Astrocyte of the cerebellum (primary cell): ENCODE measurements at regions not wholly inside any gene's neighbourhood (a gene's known extent, or its start where the extent isn't known, plus 50 kb on each side); places are given as distances from the start of the nearest gene placed in this dataset.

Experiments
- DNase-seq: peaks from one replicate; pipeline ENCODE4 v3.0.0-alpha.2; 2011; ENCODE audit warnings: low read depth
- H3K4me3 ChIP-seq: 2 replicates; pipeline ENCODE4 v1.5.1; 2011; ENCODE audit warnings: mild to moderate bottlenecking, low read depth, low read length, moderate library complexity
- CTCF ChIP-seq: IDR thresholded peaks from 2 replicates; pipeline ENCODE4 v1.5.1; 2012; ENCODE audit warnings: low read length, low read depth, moderate library complexity, mild to moderate bottlenecking; ENCODE audit errors: missing control alignments
- in situ Hi-C: cut with HindIII; loops from 2 replicates; pipeline ENCODE4 v1.10.0; 2017; ENCODE audit warnings: low sequenced_read_pairs

GRCh38 chr2:121101093-121101715, 183.8 kb downstream of the TFCP2L1 start:
- in situ Hi-C loops = no loop called here
- no peak for DNase-seq
- no peak overlapping the region for H3K4me3 ChIP-seq
- TF ChIP-seq CTCF = no peak

GRCh38 chr2:121102941-121103340, 182.1 kb downstream of the TFCP2L1 start:
- no peak for DNase-seq
- TF ChIP-seq CTCF = no peak
- H3K4me3 ChIP-seq = no peak overlapping the region
- in situ Hi-C loops = no loop called here

GRCh38 chr2:121103960-121104359, 181.0 kb downstream of the TFCP2L1 start:
- H3K4me3 ChIP-seq = no peak overlapping the region
- in situ Hi-C loops = no loop called here
- TF ChIP-seq CTCF = no peak
- DNase-seq = no peak

- TF ChIP-seq CTCF = no peak
- in situ Hi-C loops = no loop called here
- no peak for DNase-seq
- H3K4me3 ChIP-seq = no peak overlapping the region
Observed at GRCh38 chr2:121104721-121105141, 180.3 kb downstream of the TFCP2L1 start.

GRCh38 chr2:121110924-121111323, 174.1 kb downstream of the TFCP2L1 start:
- in situ Hi-C loops = no loop called here
- H3K4me3 ChIP-seq = no peak overlapping the region
- no peak for DNase-seq
- TF ChIP-seq CTCF = no peak

- TF ChIP-seq CTCF = no peak
- in situ Hi-C loops = no loop called here
- no peak for DNase-seq
- no peak overlapping the region for H3K4me3 ChIP-seq
Observed at GRCh38 chr2:121118951-121119350, 166.1 kb downstream of the TFCP2L1 start.
